ENCODE measurements at regions not wholly inside any gene's neighbourhood (a gene's known extent, or its start where the extent isn't known, plus 50 kb on each side); places are given as distances from the start of the nearest gene placed in this dataset.

GRCh38 chr9:118100529-118101419, 396.6 kb downstream of the TLR4 start (continued):
- TF ChIP-seq ETS1 (IDR thresholded peaks at IDR 0.05), result no peak
- TF ChIP-seq ZNF331 (CRISPR knock-in tag; IDR thresholded peaks at IDR 0.05; ENCODE audit: low read depth), result no peak
- TF ChIP-seq EZH2phosphoT487 (IDR thresholded peaks at IDR 0.05; ENCODE audit: unreplicated experiment), result no peak
- TF ChIP-seq, protein P1, sequence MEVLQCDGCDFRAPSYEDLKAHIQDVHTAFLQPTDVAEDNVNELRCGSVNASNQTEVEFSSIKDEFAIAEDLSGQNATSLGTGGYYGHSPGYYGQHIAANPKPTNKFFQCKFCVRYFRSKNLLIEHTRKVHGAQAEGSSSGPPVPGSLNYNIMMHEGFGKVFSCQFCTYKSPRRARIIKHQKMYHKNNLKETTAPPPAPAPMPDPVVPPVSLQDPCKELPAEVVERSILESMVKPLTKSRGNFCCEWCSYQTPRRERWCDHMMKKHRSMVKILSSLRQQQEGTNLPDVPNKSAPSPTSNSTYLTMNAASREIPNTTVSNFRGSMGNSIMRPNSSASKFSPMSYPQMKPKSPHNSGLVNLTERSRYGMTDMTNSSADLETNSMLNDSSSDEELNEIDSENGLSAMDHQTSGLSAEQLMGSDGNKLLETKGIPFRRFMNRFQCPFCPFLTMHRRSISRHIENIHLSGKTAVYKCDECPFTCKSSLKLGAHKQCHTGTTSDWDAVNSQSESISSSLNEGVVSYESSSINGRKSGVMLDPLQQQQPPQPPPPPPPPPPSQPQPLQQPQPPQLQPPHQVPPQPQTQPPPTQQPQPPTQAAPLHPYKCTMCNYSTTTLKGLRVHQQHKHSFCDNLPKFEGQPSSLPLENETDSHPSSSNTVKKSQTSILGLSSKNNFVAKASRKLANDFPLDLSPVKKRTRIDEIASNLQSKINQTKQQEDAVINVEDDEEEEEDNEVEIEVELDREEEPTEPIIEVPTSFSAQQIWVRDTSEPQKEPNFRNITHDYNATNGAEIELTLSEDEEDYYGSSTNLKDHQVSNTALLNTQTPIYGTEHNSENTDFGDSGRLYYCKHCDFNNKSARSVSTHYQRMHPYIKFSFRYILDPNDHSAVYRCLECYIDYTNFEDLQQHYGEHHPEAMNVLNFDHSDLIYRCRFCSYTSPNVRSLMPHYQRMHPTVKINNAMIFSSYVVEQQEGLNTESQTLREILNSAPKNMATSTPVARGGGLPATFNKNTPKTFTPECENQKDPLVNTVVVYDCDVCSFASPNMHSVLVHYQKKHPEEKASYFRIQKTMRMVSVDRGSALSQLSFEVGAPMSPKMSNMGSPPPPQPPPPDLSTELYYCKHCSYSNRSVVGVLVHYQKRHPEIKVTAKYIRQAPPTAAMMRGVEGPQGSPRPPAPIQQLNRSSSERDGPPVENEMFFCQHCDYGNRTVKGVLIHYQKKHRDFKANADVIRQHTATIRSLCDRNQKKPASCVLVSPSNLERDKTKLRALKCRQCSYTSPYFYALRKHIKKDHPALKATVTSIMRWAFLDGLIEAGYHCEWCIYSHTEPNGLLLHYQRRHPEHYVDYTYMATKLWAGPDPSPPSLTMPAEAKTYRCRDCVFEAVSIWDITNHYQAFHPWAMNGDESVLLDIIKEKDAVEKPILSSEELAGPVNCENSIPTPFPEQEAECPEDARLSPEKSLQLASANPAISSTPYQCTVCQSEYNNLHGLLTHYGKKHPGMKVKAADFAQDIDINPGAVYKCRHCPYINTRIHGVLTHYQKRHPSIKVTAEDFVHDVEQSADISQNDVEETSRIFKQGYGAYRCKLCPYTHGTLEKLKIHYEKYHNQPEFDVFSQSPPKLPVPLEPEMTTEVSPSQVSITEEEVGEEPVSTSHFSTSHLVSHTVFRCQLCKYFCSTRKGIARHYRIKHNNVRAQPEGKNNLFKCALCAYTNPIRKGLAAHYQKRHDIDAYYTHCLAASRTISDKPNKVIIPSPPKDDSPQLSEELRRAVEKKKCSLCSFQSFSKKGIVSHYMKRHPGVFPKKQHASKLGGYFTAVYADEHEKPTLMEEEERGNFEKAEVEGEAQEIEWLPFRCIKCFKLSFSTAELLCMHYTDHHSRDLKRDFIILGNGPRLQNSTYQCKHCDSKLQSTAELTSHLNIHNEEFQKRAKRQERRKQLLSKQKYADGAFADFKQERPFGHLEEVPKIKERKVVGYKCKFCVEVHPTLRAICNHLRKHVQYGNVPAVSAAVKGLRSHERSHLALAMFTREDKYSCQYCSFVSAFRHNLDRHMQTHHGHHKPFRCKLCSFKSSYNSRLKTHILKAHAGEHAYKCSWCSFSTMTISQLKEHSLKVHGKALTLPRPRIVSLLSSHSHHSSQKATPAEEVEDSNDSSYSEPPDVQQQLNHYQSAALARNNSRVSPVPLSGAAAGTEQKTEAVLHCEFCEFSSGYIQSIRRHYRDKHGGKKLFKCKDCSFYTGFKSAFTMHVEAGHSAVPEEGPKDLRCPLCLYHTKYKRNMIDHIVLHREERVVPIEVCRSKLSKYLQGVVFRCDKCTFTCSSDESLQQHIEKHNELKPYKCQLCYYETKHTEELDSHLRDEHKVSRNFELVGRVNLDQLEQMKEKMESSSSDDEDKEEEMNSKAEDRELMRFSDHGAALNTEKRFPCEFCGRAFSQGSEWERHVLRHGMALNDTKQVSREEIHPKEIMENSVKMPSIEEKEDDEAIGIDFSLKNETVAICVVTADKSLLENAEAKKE (CRISPR knock-in tag; IDR thresholded peaks at IDR 0.05), result no peak
- TF ChIP-seq STAT1 (IDR thresholded peaks at IDR 0.05; ENCODE audit: unreplicated experiment), result no peak

- no peak overlapping the region for H3K27ac ChIP-seq (ENCODE audit: low read depth)
- H3K27me3 ChIP-seq (ENCODE audit: insufficient read depth), result no peaks in the 10 kb centered on the region
- Mint-ChIP-seq H3K27me3 (ENCODE audit: insufficient read depth, low read depth, poor library complexity) (peaks cover 2% of the 10 kb centered on the region), H3K4me3 (no peak overlapping the region), H3K9me3 (peaks cover 62% of the 10 kb centered on the region), H3K4me1 (peaks cover 10% of the 10 kb centered on the region), H3K27ac (no peak overlapping the region), H3K36me3 (ENCODE audit: low read depth) (no peaks in the 10 kb centered on the region)
- H3F3A ChIP-seq (replicated peaks; ENCODE audit: low read depth), result no peaks in the 10 kb centered on the region
- H2AFZ ChIP-seq, result no peak overlapping the region
- H3K36me3 ChIP-seq (ENCODE audit: insufficient read depth), result no peaks in the 10 kb centered on the region
- no peak overlapping the region for H3K4me3 ChIP-seq
- H3K9me2 ChIP-seq (ENCODE audit: insufficient read depth), result 0 out of 2 replicates have a peak, but pooled peaks cover 6% of the 10 kb centered on the region
- H3K4me2 ChIP-seq, result no peak overlapping the region; the same call in 1 of the 2 replicates
- peaks cover 8% of the 10 kb centered on the region for H3K4me1 ChIP-seq (ENCODE audit: insufficient read depth)
- no peaks in the 10 kb centered on the region for H4K20me1 ChIP-seq (replicated peaks; ENCODE audit: insufficient read depth)
- no peak for ATAC-seq
- no peak for DNase-seq (ENCODE audit: low spot score)
- no peaks in the 10 kb centered on the region for H3K79me2 ChIP-seq (replicated peaks; ENCODE audit: insufficient read depth)
- TF ChIP-seq NANOG (IDR thresholded peaks at IDR 0.05; ENCODE audit: borderline replicate concordance), result no peak
- no peak for TF ChIP-seq EZH2 (IDR thresholded peaks at IDR 0.05; ENCODE audit: low read depth, unreplicated experiment)
- TF ChIP-seq CTCF (conservative IDR thresholded peaks at IDR 0.05; ENCODE audit: low read depth in 2 of 2), result no peak
These were observed 400.2 kb downstream of the TLR4 start for GRCh38 chr9:118104363-118104762.

All from GM23338 (cell line).